GM12878 (cell line): ENCODE measurements at regions not wholly inside any gene's neighbourhood (a gene's known extent, or its start where the extent isn't known, plus 50 kb on each side); places are given as distances from the start of the nearest gene placed in this dataset.

Experiments used
- ATAC-seq: fragments of 200-7000 bp; cut with Tn5 transposase; 3 replicates; pipeline ENCODE4 v1.9.1; 2020; ENCODE audit warnings: mild to moderate bottlenecking, moderate library complexity
- BruUV-seq: library from RNA; stranded (reverse); fragments of 400-500 nt; replicated peaks from 2 replicates; lab custom pipeline; 2021; lab: Mats Ljungman, UMichigan
- CTCF ChIA-PET: fragments of 300-600 bp; sonication (Branson Sonifier 250); formaldehyde crosslinking; extraction: SDS; loops from one replicate; lab custom pipeline; 2021; ENCODE audit warnings: inconsistent platforms; lab: Yijun Ruan, JAX
- POLR2A ChIA-PET: fragments of 350-600 bp; formaldehyde crosslinking; extraction: SDS; loops from one replicate; lab custom pipeline; 2021; ENCODE audit warnings: inconsistent platforms; lab: Charles Lee
- RAD21 ChIA-PET: fragments of 300-600 bp; sonication (Branson Sonifier 250); formaldehyde crosslinking; loops from one replicate; lab custom pipeline; 2023; ENCODE audit warnings: antibody characterized with exemption; ENCODE audit not compliant: unreplicated experiment; lab: Charles Lee
- SMC1A ChIA-PET: fragments of 300-600 bp; sonication (Branson Sonifier 250); formaldehyde crosslinking; loops from one replicate; lab custom pipeline; 2023; ENCODE audit not compliant: unreplicated experiment, uncharacterized antibody; lab: Charles Lee
- DNase-seq: peaks from one replicate; pipeline ENCODE4 v3.0.0-alpha.2; 2011; ENCODE audit warnings: low read depth, low spot score
- FAIRE-seq: peaks from 3 replicates; lab custom pipeline; 2011; peaks lifted over from hg19 to GRCh38; lab: Jason Lieb, UNC
- H2AFZ ChIP-seq: 2 replicates; pipeline ENCODE4 v1.6.0; 2011; ENCODE audit warnings: low read depth, low read length, control low read depth; ENCODE audit not compliant: control insufficient read depth
- H3K27ac ChIP-seq: 2 replicates; pipeline ENCODE4 v1.5.1; 2011; ENCODE audit warnings: control low read depth; ENCODE audit not compliant: control insufficient read depth, insufficient read depth
- H3K27me3 ChIP-seq, 2 experiments: replicated peaks in 1 of 2; 2 replicates each; pipeline versions ENCODE4 v1.6.0 to v1.6.1; 2011; ENCODE audit warnings: low read length in 1 of 2; ENCODE audit not compliant: control insufficient read depth in 2 of 2, insufficient read depth in 2 of 2
- H3K36me3 ChIP-seq, 2 experiments: 2 replicates each; pipeline ENCODE4 v1.5.1; 2011; ENCODE audit warnings: low read length in 1 of 2; ENCODE audit not compliant: control insufficient read depth in 2 of 2, insufficient read depth in 2 of 2
- H3K4me1 ChIP-seq: 2 replicates; pipeline ENCODE4 v1.6.1; 2011; ENCODE audit warnings: mild to moderate bottlenecking, low read length, moderate library complexity, mixed read lengths; ENCODE audit not compliant: control insufficient read depth, insufficient read depth
- H3K4me2 ChIP-seq: 2 replicates; pipeline ENCODE4 v1.6.0; 2011; ENCODE audit warnings: control low read depth; ENCODE audit not compliant: control insufficient read depth, insufficient read depth
- H3K4me3 ChIP-seq: fragments of 200-600 bp; sonication (generic); 2 replicates; pipeline ENCODE4 v1.5.1; 2016
- H3K79me2 ChIP-seq: 2 replicates; pipeline ENCODE4 v1.6.0; 2011; ENCODE audit warnings: low read length; ENCODE audit not compliant: control insufficient read depth, insufficient read depth
- H3K9ac ChIP-seq: 2 replicates; pipeline ENCODE4 v1.8.0; 2011; ENCODE audit warnings: low read length, control low read depth, mixed read lengths; ENCODE audit not compliant: control insufficient read depth, insufficient read depth
- H3K9me3 ChIP-seq: replicated peaks from 3 replicates; pipeline ENCODE4 v1.5.1; 2011; ENCODE audit warnings: mild to moderate bottlenecking, low read length; ENCODE audit not compliant: control insufficient read depth, insufficient read depth
- H4K20me1 ChIP-seq: 2 replicates; pipeline ENCODE4 v1.6.0; 2011; ENCODE audit not compliant: control insufficient read depth, insufficient read depth
- DPF2 ChIP-seq: fragments of 450-650 bp; IDR thresholded peaks from 2 replicates; pipeline ENCODE4 v1.6.1; 2017; ENCODE audit warnings: mild to moderate bottlenecking
- ESRRA ChIP-seq: IDR thresholded peaks from 2 replicates; pipeline ENCODE4 v1.6.1; 2012; ENCODE audit warnings: mild to moderate bottlenecking, low read length, improper control_type of control experiment
- HDAC2 ChIP-seq: fragments of 200-600 bp; sonication (generic); IDR thresholded peaks from 2 replicates; pipeline ENCODE4 v1.6.1; 2017
- HDAC6 ChIP-seq: fragments of 200-600 bp; sonication (generic); IDR thresholded peaks from one replicate; pipeline ENCODE4 v1.8.0; 2017; ENCODE audit warnings: antibody characterized with exemption; ENCODE audit not compliant: unreplicated experiment
- IKZF1 ChIP-seq: fragments of 450-650 bp; conservative IDR thresholded peaks from 2 replicates; pipeline ENCODE4 v1.6.1; 2017; ENCODE audit warnings: antibody characterized with exemption, mild to moderate bottlenecking
- MAX ChIP-seq: IDR thresholded peaks from 2 replicates; pipeline ENCODE4 v1.6.1; 2012; ENCODE audit warnings: low read depth, low read length, improper control_type of control experiment
- NFXL1 ChIP-seq: fragments of 450-650 bp; IDR thresholded peaks from 2 replicates; pipeline ENCODE4 v1.6.1; 2017; ENCODE audit warnings: antibody characterized with exemption, mild to moderate bottlenecking, borderline replicate concordance
- NRF1 ChIP-seq: conservative IDR thresholded peaks from 2 replicates; pipeline ENCODE4 v1.6.1; 2011; ENCODE audit warnings: mild to moderate bottlenecking, low read depth, low read length, improper control_type of control experiment
- PKNOX1 ChIP-seq: fragments of 450-650 bp; IDR thresholded peaks from 2 replicates; pipeline ENCODE4 v1.6.1; 2016; ENCODE audit warnings: mild to moderate bottlenecking
- SIN3A ChIP-seq: IDR thresholded peaks from 2 replicates; pipeline ENCODE4 v1.6.1; 2012; ENCODE audit warnings: low read depth, low read length, improper control_type of control experiment
- SIX5 ChIP-seq: IDR thresholded peaks from 2 replicates; pipeline ENCODE4 v1.6.1; 2011; ENCODE audit warnings: mild to moderate bottlenecking, low read depth, low read length, moderate library complexity; ENCODE audit not compliant: severe bottlenecking
- SUZ12 ChIP-seq: fragments of 200-600 bp; sonication (generic); IDR thresholded peaks from one replicate; pipeline ENCODE4 v1.6.1; 2018; ENCODE audit warnings: antibody characterized with exemption, mild to moderate bottlenecking; ENCODE audit not compliant: unreplicated experiment
- TCF12 ChIP-seq: IDR thresholded peaks from 2 replicates; pipeline ENCODE4 v1.6.1; 2011; ENCODE audit warnings: low read depth, mild to moderate bottlenecking, low read length
- ZBTB40 ChIP-seq: fragments of 450-650 bp; IDR thresholded peaks from 2 replicates; pipeline ENCODE4 v1.6.1; 2016; ENCODE audit warnings: mild to moderate bottlenecking, moderate library complexity, borderline replicate concordance
- ZNF622 ChIP-seq: fragments of 450-650 bp; IDR thresholded peaks from 2 replicates; pipeline ENCODE4 v1.6.1; 2017; ENCODE audit warnings: mild to moderate bottlenecking, inconsistent platforms
- WGBS: methylation state at CpG from one replicate; pipeline ENCODE4 v1.1.6; 2016; ENCODE audit warnings: low lambda C conversion rate; ENCODE audit not compliant: insufficient replicate concordance, insufficient coverage; ENCODE audit errors: missing lambda C conversion rate; 5-methylcytosine and 5-hydroxymethylcytosine counted together
- in situ Hi-C: fragments of 300-500 bp; cut with MboI; formaldehyde crosslinking; loops from 9 replicates; pipeline ENCODE4 v1.14.3; 2018; ENCODE audit warnings: mixed read lengths
- intact Hi-C: fragments of 100-400 bp; cut with micrococcal nuclease; formaldehyde crosslinking; loops from one replicate; pipeline ENCODE4 v1.14.2; 2022; ENCODE audit not compliant: unreplicated experiment
- TF ChIP-seq, protein P1 (sequence below): fragments of 450-650 bp; IDR thresholded peaks from 2 replicates; pipeline ENCODE4 v1.6.1; 2017; ENCODE audit warnings: borderline replicate concordance

DNA sequence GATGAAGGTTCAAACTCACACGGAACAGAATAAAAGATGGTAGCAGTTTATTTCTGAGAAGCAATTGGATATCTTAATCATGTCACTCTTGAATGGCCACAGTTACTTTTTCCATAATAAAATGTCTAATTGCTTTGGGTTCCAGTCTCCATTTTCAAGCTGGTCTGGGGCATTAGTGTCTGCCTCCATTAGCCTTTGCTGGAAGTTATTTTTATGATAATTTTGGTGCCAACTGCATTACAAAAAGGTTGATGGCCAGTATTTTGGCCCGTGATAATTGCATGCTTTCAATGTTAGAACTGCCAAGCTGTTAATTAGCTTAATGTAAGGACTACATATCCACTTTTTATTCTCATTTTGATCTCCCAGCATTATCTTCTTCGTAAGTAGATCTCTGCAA lies 165.9 kb downstream of the SMC2 start:
- in situ Hi-C loops: no loop called here
- no peak overlapping the region for H3K4me3 ChIP-seq
- FAIRE-seq: no peak

More for the DNA sequence above, 165.9 kb downstream of the SMC2 start:
- POLR2A ChIA-PET: no interaction called here
- SMC1A ChIA-PET: interaction anchor here (0.8 to 1.3 kb wide), 2 partner anchors 16 to 28 kb away, joined by 3 read pairs; no protein-coding TSS in a partner anchor
- intact Hi-C loops: no loop called here
- H3K4me1 ChIP-seq: no peaks in the 10 kb centered on the region
- H3K9ac ChIP-seq: no peak overlapping the region
- H3K36me3 ChIP-seq: no peaks in the 10 kb centered on the region
- ATAC-seq (no peak), DNase-seq (no peak)
- no peak for TF ChIP-seq NFXL1
- no peak for TF ChIP-seq SIX5
- TF ChIP-seq, protein P1, sequence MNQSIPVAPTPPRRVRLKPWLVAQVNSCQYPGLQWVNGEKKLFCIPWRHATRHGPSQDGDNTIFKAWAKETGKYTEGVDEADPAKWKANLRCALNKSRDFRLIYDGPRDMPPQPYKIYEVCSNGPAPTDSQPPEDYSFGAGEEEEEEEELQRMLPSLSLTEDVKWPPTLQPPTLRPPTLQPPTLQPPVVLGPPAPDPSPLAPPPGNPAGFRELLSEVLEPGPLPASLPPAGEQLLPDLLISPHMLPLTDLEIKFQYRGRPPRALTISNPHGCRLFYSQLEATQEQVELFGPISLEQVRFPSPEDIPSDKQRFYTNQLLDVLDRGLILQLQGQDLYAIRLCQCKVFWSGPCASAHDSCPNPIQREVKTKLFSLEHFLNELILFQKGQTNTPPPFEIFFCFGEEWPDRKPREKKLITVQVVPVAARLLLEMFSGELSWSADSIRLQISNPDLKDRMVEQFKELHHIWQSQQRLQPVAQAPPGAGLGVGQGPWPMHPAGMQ: no peak
- TF ChIP-seq PKNOX1: no peak
- TF ChIP-seq ESRRA: no peak
- TF ChIP-seq TCF12: no peak
- TF ChIP-seq SIN3A: no peak
- no peak for TF ChIP-seq ZBTB40
- TF ChIP-seq HDAC6: no peak
- TF ChIP-seq IKZF1: no peak
- TF ChIP-seq HDAC2: no peak
- no peak for TF ChIP-seq SUZ12
- TF ChIP-seq ZNF622: no peak
- TF ChIP-seq DPF2: no peak
- no peak for TF ChIP-seq NRF1
- no peak for TF ChIP-seq MAX
- no peaks in the 10 kb centered on the region for H4K20me1 ChIP-seq
- H3K27me3 ChIP-seq: no peaks in the 10 kb centered on the region
- H3K27ac ChIP-seq: no peak overlapping the region
- WGBS: 14% methylated on average over 3 of the region's 3 CpGs
- CTCF ChIA-PET: interaction anchor here (0.8 kb wide), 1 partner anchor 12 kb away, joined by 3 read pairs; no protein-coding TSS in a partner anchor
- no peak overlapping the region for H2AFZ ChIP-seq
- no peak overlapping the region for H3K4me2 ChIP-seq
- H3K9me3 ChIP-seq: no peaks in the 10 kb centered on the region; the same call in 1 of the 3 replicates
- RAD21 ChIA-PET: no interaction called here
- no TSS peak for BruUV-seq
- no peaks in the 10 kb centered on the region for H3K79me2 ChIP-seq
